Liver (tissue), 8 donors: ENCODE measurements at regions not wholly inside any gene's neighbourhood (a gene's known extent, or its start where the extent isn't known, plus 50 kb on each side); places are given as distances from the start of the nearest gene placed in this dataset.

Experiments
- DNase-seq: peaks from one replicate; pipeline ENCODE4 v3.0.0-alpha.2; 2017; ENCODE audit warnings: low spot score
- H3K27ac ChIP-seq, 2 donors: one replicate each; pipeline ENCODE4 v1.7.0; 2013; ENCODE audit warnings: inconsistent platforms in 2 of 2, low read length in 2 of 2, control low read depth in 1 of 2, low read depth in 1 of 2, mild to moderate bottlenecking in 1 of 2
- H3K27me3 ChIP-seq, 4 donors: one replicate each; pipeline versions ENCODE4 v1.6.1 to v1.7.0; 2013; ENCODE audit warnings: low read length in 3 of 4, inconsistent platforms in 1 of 4, mild to moderate bottlenecking in 1 of 4, moderate library complexity in 1 of 4; ENCODE audit not compliant: control insufficient read depth in 4 of 4, insufficient read depth in 4 of 4
- H3K36me3 ChIP-seq, 4 donors: one replicate each; pipeline versions ENCODE4 v1.6.1 to v1.7.0; 2013; ENCODE audit warnings: low read length in 3 of 4, mild to moderate bottlenecking in 3 of 4, low read depth in 1 of 4, moderate library complexity in 1 of 4; ENCODE audit not compliant: control insufficient read depth in 4 of 4, insufficient read depth in 3 of 4
- H3K4me1 ChIP-seq, 4 donors: one replicate each; pipeline versions ENCODE4 v1.6.1 to v1.7.0; 2013; ENCODE audit warnings: low read length in 3 of 4, mild to moderate bottlenecking in 3 of 4, moderate library complexity in 1 of 4; ENCODE audit not compliant: control insufficient read depth in 4 of 4, insufficient read depth in 4 of 4
- H3K4me3 ChIP-seq, 3 donors: one replicate each; pipeline versions ENCODE4 v1.6.1 to v1.7.0; 2013; ENCODE audit warnings: low read length in 3 of 3, control low read depth in 1 of 3, low read depth in 1 of 3, mild to moderate bottlenecking in 1 of 3
- H3K9ac ChIP-seq, 2 donors: one replicate each; pipeline ENCODE4 v1.7.0; 2013; ENCODE audit warnings: low read length in 2 of 2, mild to moderate bottlenecking in 2 of 2, moderate library complexity in 2 of 2, control low read depth in 1 of 2, low read depth in 1 of 2
- H3K9me3 ChIP-seq, 4 donors: one replicate each; pipeline versions ENCODE4 v1.6.1 to v1.7.0; 2013; ENCODE audit warnings: low read length in 3 of 4; ENCODE audit not compliant: control insufficient read depth in 4 of 4
- ATF3 ChIP-seq: IDR thresholded peaks from 2 replicates; pipeline ENCODE4 v1.6.1; 2016; ENCODE audit warnings: antibody characterized with exemption
- CTCF ChIP-seq: fragments of 150-350 bp; IDR thresholded peaks from 2 replicates; pipeline ENCODE4 v1.5.1; 2017; ENCODE audit warnings: improper control_type of control experiment, low read depth, low read length; ENCODE audit not compliant: missing input control
- EGR1 ChIP-seq, 2 donors: IDR thresholded peaks; 2 replicates each; pipeline ENCODE4 v1.6.1; 2016 to 2018; ENCODE audit warnings: antibody characterized with exemption in 2 of 2, low read depth in 2 of 2
- FOXA1 ChIP-seq: IDR thresholded peaks from 2 replicates; pipeline ENCODE4 v1.6.1; 2016; ENCODE audit warnings: antibody characterized with exemption
- FOXA2 ChIP-seq: IDR thresholded peaks from 2 replicates; pipeline ENCODE4 v1.6.1; 2016; ENCODE audit warnings: antibody characterized with exemption
- GABPA ChIP-seq, 2 donors: IDR thresholded peaks in 1 of 2; conservative IDR thresholded peaks in 1 of 2; 2 replicates each; pipeline ENCODE4 v1.6.1; 2016; ENCODE audit warnings: antibody characterized with exemption in 2 of 2, mild to moderate bottlenecking in 1 of 2, moderate library complexity in 1 of 2
- HNF4G ChIP-seq: IDR thresholded peaks from 2 replicates; pipeline ENCODE4 v1.6.1; 2016; ENCODE audit warnings: antibody characterized with exemption
- JUND ChIP-seq, 2 donors: IDR thresholded peaks; 2 replicates each; pipeline ENCODE4 v1.6.1; 2016; ENCODE audit warnings: antibody characterized with exemption in 2 of 2
- MAX ChIP-seq: IDR thresholded peaks from 2 replicates; pipeline ENCODE4 v1.6.1; 2016; ENCODE audit warnings: antibody characterized with exemption
- RAD21 ChIP-seq, 2 donors: IDR thresholded peaks; 2 replicates each; pipeline ENCODE4 v1.6.1; 2016; ENCODE audit warnings: antibody characterized with exemption in 2 of 2, mild to moderate bottlenecking in 2 of 2
- REST ChIP-seq: IDR thresholded peaks from 2 replicates; pipeline ENCODE4 v1.6.1; 2016; ENCODE audit warnings: antibody characterized with exemption, mild to moderate bottlenecking
- RXRA ChIP-seq, 2 donors: IDR thresholded peaks; 2 replicates each; pipeline ENCODE4 v1.6.1; 2017 to 2018; ENCODE audit warnings: antibody characterized with exemption in 2 of 2, mild to moderate bottlenecking in 1 of 2
- SP1 ChIP-seq: IDR thresholded peaks from 2 replicates; pipeline ENCODE4 v1.6.1; 2018; ENCODE audit warnings: antibody characterized with exemption, mild to moderate bottlenecking
- TAF1 ChIP-seq: conservative IDR thresholded peaks from 2 replicates; pipeline ENCODE4 v1.6.1; 2016; ENCODE audit warnings: antibody characterized with exemption, mild to moderate bottlenecking
- YY1 ChIP-seq: IDR thresholded peaks from 2 replicates; pipeline ENCODE4 v1.6.1; 2016; ENCODE audit warnings: antibody characterized with exemption, mild to moderate bottlenecking
- ZBTB33 ChIP-seq: IDR thresholded peaks from 2 replicates; pipeline ENCODE4 v1.6.1; 2016; ENCODE audit warnings: antibody characterized with exemption
- WGBS: extraction: QIAGEN DNeasy Blood & Tissue Kit; methylation state at CpG from one replicate; pipeline ENCODE4 v1.1.7; 2013; 5-methylcytosine and 5-hydroxymethylcytosine counted together
- donor health status: healthy.
- donor health status: healthy.
- donor health status: healthy.
- donor health status: healthy.
- donor health status: healthy.

- 91% methylated on average over 5 of the region's 5 CpGs for WGBS
- no peak for DNase-seq
- no peak overlapping the region for H3K4me3 ChIP-seq
- no peaks in the 10 kb centered on the region for H3K27me3 ChIP-seq
- no peaks in the 10 kb centered on the region for H3K9me3 ChIP-seq
- no peaks in the 10 kb centered on the region for H3K4me1 ChIP-seq
- H3K9ac ChIP-seq, result no peak overlapping the region
- H3K27ac ChIP-seq, result no peak overlapping the region
- TF ChIP-seq ZBTB33, result no peak
- no peak for TF ChIP-seq TAF1
- no peak for TF ChIP-seq GABPA (IDR thresholded peaks at IDR 0.05 in 1 of 2, conservative IDR thresholded peaks at IDR 0.05 in 1 of 2)
- no peak for TF ChIP-seq YY1
- TF ChIP-seq REST, result no peak
- TF ChIP-seq MAX, result no peak
- no peak for TF ChIP-seq SP1
- no peak for TF ChIP-seq CTCF
- TF ChIP-seq RXRA (IDR thresholded peaks at IDR 0.05), result no peak
- TF ChIP-seq ATF3, result no peak
- TF ChIP-seq FOXA1, result no peak
- no peak for TF ChIP-seq HNF4G
- TF ChIP-seq EGR1 (IDR thresholded peaks at IDR 0.05; ENCODE audit: low read depth in 2 of 2), result no peak
- no peak for TF ChIP-seq RAD21 (IDR thresholded peaks at IDR 0.05)
- no peak for TF ChIP-seq JUND (IDR thresholded peaks at IDR 0.05)
- H3K36me3 ChIP-seq, result no peaks in the 10 kb centered on the region
Observed at GRCh38 chr16:86117235-86117634, 218.3 kb downstream of the IRF8 start.

GRCh38 chr16:86117756-86118155 is 218.8 kb downstream of the IRF8 start:
- H3K4me3 ChIP-seq, result no peak overlapping the region
- no peaks in the 10 kb centered on the region for H3K36me3 ChIP-seq
- no peaks in the 10 kb centered on the region for H3K9me3 ChIP-seq
- WGBS, result 83% methylated on average over 16 of the region's 16 CpGs
- H3K4me1 ChIP-seq, result no peaks in the 10 kb centered on the region
- no peak for DNase-seq
- H3K9ac ChIP-seq, result no peak overlapping the region
- no peaks in the 10 kb centered on the region for H3K27me3 ChIP-seq
- TF ChIP-seq SP1, result no peak
- no peak for TF ChIP-seq GABPA (IDR thresholded peaks at IDR 0.05 in 1 of 2, conservative IDR thresholded peaks at IDR 0.05 in 1 of 2)
- TF ChIP-seq ZBTB33, result no peak
- no peak for TF ChIP-seq FOXA2
- no peak overlapping the region for H3K27ac ChIP-seq
